HG03097 (cell line): ENCODE measurements at regions not wholly inside any gene's neighbourhood (a gene's known extent, or its start where the extent isn't known, plus 50 kb on each side); places are given as distances from the start of the nearest gene placed in this dataset.
"Not testable (repeated sequence)": the region's sequence is repeated elsewhere in the genome, so short reads cannot be mapped to it uniquely, and the experiment has no call there.

Experiments
- ATAC-seq: cut with Tn5 transposase; IDR thresholded peaks from one replicate; pipeline ENCODE4 v1.9.1; 2021; ENCODE audit not compliant: unreplicated experiment, low FRiP score

- no peak for ATAC-seq
These were observed 948.4 kb downstream of the MRPL39 start for GRCh38 chr21:24658926-24659325.

- ATAC-seq = no peak
These were observed 949.3 kb downstream of the MRPL39 start for GRCh38 chr21:24658026-24658425.

- no peak for ATAC-seq
These were observed 957.6 kb downstream of the MRPL39 start for GRCh38 chr21:24649691-24650090.

- no peak for ATAC-seq
These were observed 970.6 kb downstream of the MRPL39 start for GRCh38 chr21:24636696-24637095.

GRCh38 chr21:24634749-24635148 is 972.5 kb downstream of the MRPL39 start:
- no peak for ATAC-seq

GRCh38 chr21:24628536-24628935 is 978.7 kb downstream of the MRPL39 start:
- ATAC-seq = no peak

GRCh38 chr21:24628046-24628445 is 979.2 kb downstream of the MRPL39 start:
- no peak for ATAC-seq

- ATAC-seq = no peak
These were observed 989.5 kb downstream of the MRPL39 start for GRCh38 chr21:24617819-24618218.

- no peak for ATAC-seq
These were observed 1013.2 kb downstream of the MRPL39 start for GRCh38 chr21:24594082-24594481.

- ATAC-seq = no peak
These were observed 1017.0 kb downstream of the MRPL39 start for GRCh38 chr21:24590261-24590660.

GRCh38 chr21:24583473-24583872 is 1023.8 kb downstream of the MRPL39 start:
- no peak for ATAC-seq

GRCh38 chr21:24577301-24577700 is 1030.0 kb downstream of the MRPL39 start:
- ATAC-seq = no peak

- no peak for ATAC-seq
These were observed 1046.0 kb downstream of the MRPL39 start for GRCh38 chr21:24561291-24561690.

GRCh38 chr21:24552491-24552890 is 1054.8 kb downstream of the MRPL39 start:
- ATAC-seq = no peak

- ATAC-seq = no peak
These were observed 1061.4 kb downstream of the MRPL39 start for GRCh38 chr21:24545807-24546361.

GRCh38 chr21:24514081-24514733 is 1093.1 kb downstream of the MRPL39 start:
- no peak for ATAC-seq

GRCh38 chr21:24509131-24509530 is 1098.2 kb downstream of the MRPL39 start:
- ATAC-seq = no peak

- no peak for ATAC-seq
These were observed 1120.3 kb downstream of the MRPL39 start for GRCh38 chr21:24486973-24487372.

GRCh38 chr21:24483361-24483760 is 1123.9 kb downstream of the MRPL39 start:
- not testable (repeated sequence) for ATAC-seq

- no peak for ATAC-seq
These were observed 1136.4 kb downstream of the MRPL39 start for GRCh38 chr21:24470852-24471251.

- ATAC-seq = no peak
These were observed 1150.9 kb downstream of the MRPL39 start for GRCh38 chr21:24456358-24456757.

GRCh38 chr21:24450119-24450518 is 1157.2 kb downstream of the MRPL39 start:
- ATAC-seq = no peak

- ATAC-seq = no peak
These were observed 1161.8 kb downstream of the MRPL39 start for GRCh38 chr21:24445517-24445916.
